Smooth muscle cell (in vitro differentiated cells): ENCODE measurements at regions not wholly inside any gene's neighbourhood (a gene's known extent, or its start where the extent isn't known, plus 50 kb on each side); places are given as distances from the start of the nearest gene placed in this dataset.

Experiments
- DNase-seq: peaks from one replicate; lab custom pipeline; 2025; ENCODE audit not compliant: unreplicated experiment; lab: John Stamatoyannopoulos, UW
- H2AFZ ChIP-seq: fragments of 200-600 bp; sonication (generic); 2 replicates; pipeline ENCODE4 v1.6.0; 2016; ENCODE audit warnings: antibody characterized with exemption, low read depth, mild to moderate bottlenecking
- H3F3A ChIP-seq: fragments of 200-600 bp; sonication (generic); 2 replicates; pipeline ENCODE4 v1.6.0; 2017; ENCODE audit warnings: antibody characterized with exemption, low read depth
- H3K27ac ChIP-seq: fragments of 200-600 bp; sonication (generic); 2 replicates; pipeline ENCODE4 v1.5.1; 2016; ENCODE audit warnings: low read depth, mild to moderate bottlenecking
- H3K27me3 ChIP-seq: fragments of 200-600 bp; sonication (generic); 2 replicates; pipeline ENCODE4 v1.6.1; 2016; ENCODE audit warnings: low read depth, mild to moderate bottlenecking
- H3K36me3 ChIP-seq: fragments of 200-600 bp; sonication (generic); 2 replicates; pipeline ENCODE4 v1.5.1; 2016; ENCODE audit warnings: low read depth
- H3K4me1 ChIP-seq: fragments of 200-600 bp; sonication (generic); 2 replicates; pipeline ENCODE4 v1.5.1; 2016; ENCODE audit warnings: low read depth
- H3K4me2 ChIP-seq: fragments of 200-600 bp; sonication (generic); 2 replicates; pipeline ENCODE4 v1.6.0; 2016; ENCODE audit warnings: mild to moderate bottlenecking
- H3K4me3 ChIP-seq: fragments of 200-600 bp; sonication (generic); 2 replicates; pipeline ENCODE4 v1.5.1; 2016; ENCODE audit warnings: mild to moderate bottlenecking
- H3K79me2 ChIP-seq: fragments of 200-600 bp; sonication (generic); 2 replicates; pipeline ENCODE4 v1.6.0; 2016; ENCODE audit warnings: low read depth, mild to moderate bottlenecking
- H3K9ac ChIP-seq: fragments of 200-600 bp; sonication (generic); 2 replicates; pipeline ENCODE4 v1.6.0; 2016; ENCODE audit warnings: low read depth
- H3K9me3 ChIP-seq: fragments of 200-600 bp; sonication (generic); replicated peaks from 2 replicates; pipeline ENCODE4 v1.5.1; 2016; ENCODE audit warnings: low read depth
- H4K20me1 ChIP-seq: fragments of 200-600 bp; sonication (generic); 2 replicates; pipeline ENCODE4 v1.6.0; 2016; ENCODE audit warnings: low read depth
- WGBS: methylation state at CpG from one replicate; pipeline ENCODE4 v1.1.7; 2016; ENCODE audit warnings: low lambda C conversion rate; 5-methylcytosine and 5-hydroxymethylcytosine counted together
- TF ChIP-seq, protein P1 (sequence below): fragments of 200-600 bp; sonication (generic); IDR thresholded peaks from 2 replicates; pipeline ENCODE4 v1.5.1; 2017; ENCODE audit warnings: borderline replicate concordance, mild to moderate bottlenecking, antibody characterized with exemption; ENCODE audit not compliant: insufficient read depth, poor library complexity, severe bottlenecking

DNA sequence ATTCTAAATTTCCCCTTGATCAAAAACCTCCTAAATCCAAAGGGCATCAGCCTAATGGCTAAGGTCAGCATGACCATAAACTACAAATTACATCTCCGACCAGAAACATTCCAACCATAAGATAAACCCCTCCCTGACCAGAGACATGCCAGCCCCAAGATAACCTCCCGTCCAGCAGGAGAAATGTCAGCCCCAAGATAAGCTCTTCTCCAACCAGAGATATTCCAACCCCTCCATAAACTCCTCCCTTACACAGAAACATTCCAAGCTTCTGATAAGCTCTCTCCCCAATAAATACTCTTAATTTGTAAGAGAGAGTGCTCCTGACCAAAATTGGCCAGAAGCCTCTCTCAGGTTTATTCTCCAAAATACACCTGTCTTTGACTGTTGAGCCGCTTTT, 274.0 kb downstream of the RNF152 start:
- Histone ChIP-seq H4K20me1 (no peaks in the 10 kb centered on the region), H3K27ac (no peak overlapping the region), H3K4me3 (no peak overlapping the region), H3K79me2 (no peaks in the 10 kb centered on the region), H2AFZ (no peak overlapping the region), H3F3A (no peaks in the 10 kb centered on the region), H3K9me3 (no peaks in the 10 kb centered on the region), H3K36me3 (no peaks in the 10 kb centered on the region), H3K27me3 (no peaks in the 10 kb centered on the region), H3K4me1 (no peaks in the 10 kb centered on the region), H3K4me2 (no peak overlapping the region), H3K9ac (no peak overlapping the region)
- TF ChIP-seq, protein P1, sequence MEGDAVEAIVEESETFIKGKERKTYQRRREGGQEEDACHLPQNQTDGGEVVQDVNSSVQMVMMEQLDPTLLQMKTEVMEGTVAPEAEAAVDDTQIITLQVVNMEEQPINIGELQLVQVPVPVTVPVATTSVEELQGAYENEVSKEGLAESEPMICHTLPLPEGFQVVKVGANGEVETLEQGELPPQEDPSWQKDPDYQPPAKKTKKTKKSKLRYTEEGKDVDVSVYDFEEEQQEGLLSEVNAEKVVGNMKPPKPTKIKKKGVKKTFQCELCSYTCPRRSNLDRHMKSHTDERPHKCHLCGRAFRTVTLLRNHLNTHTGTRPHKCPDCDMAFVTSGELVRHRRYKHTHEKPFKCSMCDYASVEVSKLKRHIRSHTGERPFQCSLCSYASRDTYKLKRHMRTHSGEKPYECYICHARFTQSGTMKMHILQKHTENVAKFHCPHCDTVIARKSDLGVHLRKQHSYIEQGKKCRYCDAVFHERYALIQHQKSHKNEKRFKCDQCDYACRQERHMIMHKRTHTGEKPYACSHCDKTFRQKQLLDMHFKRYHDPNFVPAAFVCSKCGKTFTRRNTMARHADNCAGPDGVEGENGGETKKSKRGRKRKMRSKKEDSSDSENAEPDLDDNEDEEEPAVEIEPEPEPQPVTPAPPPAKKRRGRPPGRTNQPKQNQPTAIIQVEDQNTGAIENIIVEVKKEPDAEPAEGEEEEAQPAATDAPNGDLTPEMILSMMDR = no peak
- no peak for DNase-seq
- 42% methylated on average over 3 of the region's 3 CpGs for WGBS

GRCh38 chr18:61616111-61616610, 276.6 kb downstream of the RNF152 start:
- no peaks in the 10 kb centered on the region for H3K79me2 ChIP-seq
- no peak overlapping the region for H2AFZ ChIP-seq
- H3F3A ChIP-seq = no peaks in the 10 kb centered on the region
- no peaks in the 10 kb centered on the region for H3K4me1 ChIP-seq
- H3K36me3 ChIP-seq = no peaks in the 10 kb centered on the region
- H3K4me2 ChIP-seq = no peak overlapping the region
- no peak for DNase-seq
- no peak overlapping the region for H3K9ac ChIP-seq
- WGBS = 82% methylated on average over 4 of the region's 4 CpGs
- no peak overlapping the region for H3K4me3 ChIP-seq
- H3K27ac ChIP-seq = no peak overlapping the region
- no peaks in the 10 kb centered on the region for H4K20me1 ChIP-seq
- H3K9me3 ChIP-seq = no peaks in the 10 kb centered on the region
- TF ChIP-seq, protein P1 = no peak
- no peaks in the 10 kb centered on the region for H3K27me3 ChIP-seq

DNA sequence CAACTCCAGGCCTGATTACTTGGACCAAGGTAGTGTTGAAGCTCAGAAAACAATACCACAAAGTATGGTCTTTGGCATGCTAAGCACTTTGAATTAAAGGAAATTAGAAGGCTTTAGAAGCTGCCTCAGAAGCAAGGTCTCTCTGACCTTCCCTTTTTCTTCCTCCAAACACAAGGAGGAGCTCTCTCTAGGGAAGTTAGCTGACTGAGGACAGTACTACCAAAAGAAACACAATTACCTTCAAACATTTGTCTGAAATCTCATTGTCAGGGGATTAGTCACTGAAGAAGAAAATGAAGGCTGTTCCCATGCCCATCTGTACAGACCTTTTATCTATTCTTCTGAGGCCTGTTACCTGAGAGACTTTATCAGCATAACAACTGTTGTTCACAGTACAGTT, 279.3 kb downstream of the CDH20 start:
- Histone ChIP-seq H3K79me2 (no peaks in the 10 kb centered on the region), H3K36me3 (no peaks in the 10 kb centered on the region), H2AFZ (no peak overlapping the region), H3K9ac (no peak overlapping the region), H3K4me1 (no peaks in the 10 kb centered on the region), H3K27ac (no peak overlapping the region), H3K27me3 (no peaks in the 10 kb centered on the region), H3K4me2 (no peak overlapping the region), H3K4me3 (no peak overlapping the region), H3K9me3 (no peaks in the 10 kb centered on the region), H4K20me1 (no peaks in the 10 kb centered on the region), H3F3A (peaks cover under 1% of the 10 kb centered on the region)
- TF ChIP-seq, protein P1 = peak; percentile 6
- DNase-seq = no peak

DNA sequence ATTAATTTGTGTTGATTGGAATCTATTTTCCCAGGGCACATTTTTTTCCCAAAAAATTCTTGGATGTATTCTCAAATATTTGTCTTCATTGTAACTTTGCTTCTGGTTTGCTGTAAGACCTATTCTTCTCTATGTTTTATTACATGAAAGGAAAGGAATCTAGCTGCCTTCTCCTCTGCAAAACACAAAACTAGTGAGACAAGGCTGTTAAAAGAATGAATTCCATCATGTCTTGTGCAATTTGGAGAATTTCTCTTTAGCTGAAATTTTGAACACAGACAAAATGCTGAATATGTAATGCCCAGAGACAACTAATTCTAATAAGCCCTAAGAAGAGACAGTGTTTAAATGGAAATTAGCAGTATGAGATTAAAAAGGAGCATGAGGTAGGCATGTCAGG, 275.9 kb downstream of the CDH20 start:
- Histone ChIP-seq H3K4me2 (no peak overlapping the region), H3F3A (peaks cover 5% of the 10 kb centered on the region), H3K27ac (no peak overlapping the region)

More for the DNA sequence above, 275.9 kb downstream of the CDH20 start:
- Histone ChIP-seq H3K27me3 (no peaks in the 10 kb centered on the region), H2AFZ (no peak overlapping the region), H3K36me3 (no peaks in the 10 kb centered on the region), H3K79me2 (no peaks in the 10 kb centered on the region), H4K20me1 (no peaks in the 10 kb centered on the region), H3K9ac (no peak overlapping the region), H3K4me3 (no peak overlapping the region), H3K9me3 (no peaks in the 10 kb centered on the region), H3K4me1 (peaks cover 16% of the 10 kb centered on the region)
- no peak for DNase-seq
- TF ChIP-seq, protein P1 = no peak
